ENCODE measurements at regions not wholly inside any gene's neighbourhood (a gene's known extent, or its start where the extent isn't known, plus 50 kb on each side); places are given as distances from the start of the nearest gene placed in this dataset.

GRCh38 chr12:28096649-28097048 lies 93.6 kb upstream of the CCDC91 start:
- TF ChIP-seq ZBTB33 (IDR thresholded peaks at IDR 0.05; ENCODE audit: borderline replicate concordance, low read depth) = no peak
- no peak for TF ChIP-seq NFIC (IDR thresholded peaks at IDR 0.05; ENCODE audit: borderline replicate concordance)
- TF ChIP-seq SMC3 (IDR thresholded peaks at IDR 0.05; ENCODE audit: low read depth, low read length) = no peak
- no peak for TF ChIP-seq MEF2A (IDR thresholded peaks at IDR 0.05; ENCODE audit: borderline replicate concordance, low read depth)
- no peak for TF ChIP-seq YY1 (IDR thresholded peaks at IDR 0.05; ENCODE audit: low read depth)
- 86% methylated on average over 2 of the region's 2 CpGs for WGBS (ENCODE audit: low lambda C conversion rate)
- Histone ChIP-seq H3K27me3 (ENCODE audit: insufficient read depth) (no peaks in the 10 kb centered on the region), H3K9me3 (no peaks in the 10 kb centered on the region), H3K4me3 (ENCODE audit: low read depth in 2 of 2, low read length in 1 of 2) (no peak overlapping the region), H3F3A (replicated peaks; ENCODE audit: insufficient read depth) (no peaks in the 10 kb centered on the region), H3K36me3 (replicated peaks in 1 of 2; ENCODE audit: control insufficient read depth in 1 of 2, insufficient read depth in 2 of 2, low read length in 1 of 2) (no peaks in the 10 kb centered on the region), H2AFZ (ENCODE audit: low read depth) (no peak overlapping the region), H3K79me2 (ENCODE audit: insufficient read depth) (no peaks in the 10 kb centered on the region), H3K4me2 (no peak overlapping the region), H3K9ac (no peak overlapping the region), H3K9me2 (no peaks in the 10 kb centered on the region), H3K27ac (ENCODE audit: low read depth in 2 of 2, low read length in 1 of 2) (no peak overlapping the region), H4K20me1 (ENCODE audit: insufficient read depth) (no peaks in the 10 kb centered on the region), H3K4me1 (ENCODE audit: control insufficient read depth in 1 of 2, insufficient read depth in 2 of 2, low read depth in 1 of 2, low read length in 1 of 2) (peaks cover 0 to 4% of the 10 kb centered on the region in 2 experiments; a peak in 2 of 4 replicates)
- DNase-seq = no peak
- ChIA-PET POLR2A (no interaction called here), CTCF (interaction anchor here (1.0 kb wide), 1 partner anchor 36 kb away, joined by 3 read pairs; no protein-coding TSS in a partner anchor)

- Histone ChIP-seq H3K36me3 (replicated peaks in 1 of 2; ENCODE audit: control insufficient read depth in 1 of 2, insufficient read depth in 2 of 2, low read length in 1 of 2) (no peaks in the 10 kb centered on the region), H3K27ac (ENCODE audit: low read depth in 2 of 2, low read length in 1 of 2) (no peak overlapping the region), H3K9ac (no peak overlapping the region), H3F3A (replicated peaks; ENCODE audit: insufficient read depth) (no peaks in the 10 kb centered on the region), H3K4me2 (no peak overlapping the region; the same call in 1 of the 2 replicates), H4K20me1 (ENCODE audit: insufficient read depth) (no peaks in the 10 kb centered on the region), H3K9me2 (no peaks in the 10 kb centered on the region), H3K4me1 (ENCODE audit: control insufficient read depth in 1 of 2, insufficient read depth in 2 of 2, low read depth in 1 of 2, low read length in 1 of 2) (peaks cover 0 to 4% of the 10 kb centered on the region in 2 experiments; a peak in 2 of 4 replicates), H3K27me3 (ENCODE audit: insufficient read depth) (no peaks in the 10 kb centered on the region), H2AFZ (ENCODE audit: low read depth) (peak overlapping the region; percentile 33; the same call in 1 of the 2 replicates), H3K4me3 (ENCODE audit: low read depth in 2 of 2, low read length in 1 of 2) (no peak overlapping the region), H3K79me2 (ENCODE audit: insufficient read depth) (no peaks in the 10 kb centered on the region), H3K9me3 (no peaks in the 10 kb centered on the region)
- ChIA-PET CTCF (interaction anchor here (1.0 kb wide), 1 partner anchor 36 kb away, joined by 3 read pairs; no protein-coding TSS in a partner anchor), POLR2A (no interaction called here)
- TF ChIP-seq FOSL2 (IDR thresholded peaks at IDR 0.05; ENCODE audit: borderline replicate concordance, low read depth) (no peak), TEAD4 (IDR thresholded peaks at IDR 0.05; ENCODE audit: borderline replicate concordance, insufficient read depth) (no peak), RCOR1 (IDR thresholded peaks at IDR 0.05; ENCODE audit: low read length) (no peak), MAX (IDR thresholded peaks at IDR 0.05; ENCODE audit: low read depth) (no peak), TAF1 (IDR thresholded peaks at IDR 0.05; ENCODE audit: borderline replicate concordance, low read depth, low read length) (no peak), USF1 (IDR thresholded peaks at IDR 0.05; ENCODE audit: borderline replicate concordance, low read depth) (no peak), REST (IDR thresholded peaks at IDR 0.05; ENCODE audit: low read depth, low read length) (no peak), ELF1 (IDR thresholded peaks at IDR 0.05) (no peak), FOXJ3 (CRISPR knock-in tag; IDR thresholded peaks at IDR 0.05) (no peak)
- 75% methylated on average over 3 of the region's 3 CpGs for WGBS (ENCODE audit: low lambda C conversion rate)
- DNase-seq = no peak
Observed at GRCh38 chr12:28097221-28097620, 93.0 kb upstream of the CCDC91 start.
